ENCODE measurements at regions not wholly inside any gene's neighbourhood (a gene's known extent, or its start where the extent isn't known, plus 50 kb on each side); places are given as distances from the start of the nearest gene placed in this dataset.
"Not testable (repeated sequence)": the region's sequence is repeated elsewhere in the genome, so short reads cannot be mapped to it uniquely, and the experiment has no call there.

DNA sequence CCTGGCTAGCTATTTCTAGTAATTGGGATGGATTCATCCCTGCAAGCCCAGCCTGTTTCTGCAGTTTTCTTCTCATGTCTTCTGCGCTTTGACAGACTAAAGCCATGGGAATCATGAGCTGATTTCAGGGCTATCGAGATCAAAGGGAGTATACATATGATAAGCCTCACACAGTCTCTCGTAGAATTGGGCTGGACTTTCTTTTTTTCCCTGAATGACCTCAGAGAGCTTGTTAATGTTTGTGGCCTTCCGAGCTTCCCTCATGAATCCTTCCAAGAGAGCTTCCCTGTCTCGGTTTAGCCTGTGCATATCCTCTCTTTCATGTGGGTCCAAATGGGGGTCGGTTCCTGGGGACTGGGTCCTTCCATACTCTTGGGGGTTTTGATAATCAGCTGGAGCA lies 130.3 kb downstream of the ADRA2C start:
- H3K36me3 ChIP-seq, result no peaks in the 10 kb centered on the region
- no peak for DNase-seq (ENCODE audit: low spot score)
- H3K4me1 ChIP-seq (ENCODE audit: control insufficient read depth in 1 of 2, low read depth in 2 of 2), result no peaks in the 10 kb centered on the region
- H3K4me3 ChIP-seq, result no peak overlapping the region
- no peak overlapping the region for H3K27ac ChIP-seq
- H3K9me3 ChIP-seq, result no peaks in the 10 kb centered on the region
- no peak for ATAC-seq (ENCODE audit: insufficient number of reproducible peaks, low FRiP score, low read depth)
- TF ChIP-seq, protein P1, sequence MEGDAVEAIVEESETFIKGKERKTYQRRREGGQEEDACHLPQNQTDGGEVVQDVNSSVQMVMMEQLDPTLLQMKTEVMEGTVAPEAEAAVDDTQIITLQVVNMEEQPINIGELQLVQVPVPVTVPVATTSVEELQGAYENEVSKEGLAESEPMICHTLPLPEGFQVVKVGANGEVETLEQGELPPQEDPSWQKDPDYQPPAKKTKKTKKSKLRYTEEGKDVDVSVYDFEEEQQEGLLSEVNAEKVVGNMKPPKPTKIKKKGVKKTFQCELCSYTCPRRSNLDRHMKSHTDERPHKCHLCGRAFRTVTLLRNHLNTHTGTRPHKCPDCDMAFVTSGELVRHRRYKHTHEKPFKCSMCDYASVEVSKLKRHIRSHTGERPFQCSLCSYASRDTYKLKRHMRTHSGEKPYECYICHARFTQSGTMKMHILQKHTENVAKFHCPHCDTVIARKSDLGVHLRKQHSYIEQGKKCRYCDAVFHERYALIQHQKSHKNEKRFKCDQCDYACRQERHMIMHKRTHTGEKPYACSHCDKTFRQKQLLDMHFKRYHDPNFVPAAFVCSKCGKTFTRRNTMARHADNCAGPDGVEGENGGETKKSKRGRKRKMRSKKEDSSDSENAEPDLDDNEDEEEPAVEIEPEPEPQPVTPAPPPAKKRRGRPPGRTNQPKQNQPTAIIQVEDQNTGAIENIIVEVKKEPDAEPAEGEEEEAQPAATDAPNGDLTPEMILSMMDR (IDR thresholded peaks at IDR 0.05), result no peak
- H3K27me3 ChIP-seq (replicated peaks; ENCODE audit: insufficient read depth), result no peaks in the 10 kb centered on the region

DNA sequence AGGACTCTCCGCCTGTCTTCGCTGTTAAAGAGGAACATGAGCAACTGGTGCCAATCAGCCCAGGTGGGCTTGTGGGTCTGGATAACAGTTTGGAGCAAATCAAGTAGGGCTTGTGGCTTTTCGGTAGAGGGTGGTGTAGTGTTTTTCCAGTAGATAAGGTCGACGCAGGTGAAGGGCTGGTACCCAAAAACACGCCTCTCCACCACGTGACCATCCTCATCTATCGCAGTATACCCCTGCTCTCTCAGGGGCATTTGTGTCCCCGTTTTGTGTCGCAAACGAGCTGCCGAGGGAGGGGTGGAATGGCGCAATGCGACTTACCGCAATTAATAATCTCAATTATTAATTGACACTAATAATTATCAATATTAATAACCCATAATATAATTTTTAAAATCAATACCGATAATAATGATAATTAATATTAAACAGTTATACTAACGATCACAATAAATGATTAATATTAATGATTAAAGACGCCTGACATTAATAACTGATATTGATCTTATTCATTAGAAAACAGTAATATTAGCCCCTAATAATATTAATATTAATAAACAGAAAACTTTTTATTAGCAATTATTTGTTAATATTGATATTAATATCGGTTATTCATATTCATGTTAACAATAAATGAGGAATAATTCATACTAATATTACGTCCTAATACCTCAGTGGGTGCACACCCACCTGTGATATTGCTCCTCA lies 130.8 kb downstream of the ADRA2C start:
- not testable (repeated sequence) for H3K27ac ChIP-seq; ATAC-seq (ENCODE audit: insufficient number of reproducible peaks, low FRiP score, low read depth); DNase-seq (ENCODE audit: low spot score); H3K27me3 ChIP-seq (replicated peaks; ENCODE audit: insufficient read depth); H3K4me1 ChIP-seq (ENCODE audit: control insufficient read depth in 1 of 2, low read depth in 2 of 2); H3K36me3 ChIP-seq; H3K4me3 ChIP-seq; H3K9me3 ChIP-seq

DNA sequence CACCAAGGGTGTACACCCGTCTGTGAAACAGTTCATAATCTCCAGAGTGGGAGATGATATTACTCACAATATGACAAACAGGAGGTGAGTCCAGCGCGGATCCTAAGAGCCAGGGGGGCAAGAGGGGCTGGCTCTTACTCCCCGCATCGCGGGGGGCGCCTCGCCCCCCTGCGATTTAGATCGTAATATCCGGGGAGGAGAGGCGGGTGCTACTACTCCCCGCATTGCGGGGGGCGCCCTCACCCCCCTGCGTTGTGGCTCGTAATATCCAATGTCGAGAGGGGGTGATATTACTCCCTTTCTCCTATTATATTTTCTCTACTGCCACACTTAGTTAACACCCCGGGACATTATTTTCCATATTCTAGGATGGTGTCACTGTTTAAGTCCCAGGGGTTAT lies 131.9 kb downstream of the ADRA2C start:
- TF ChIP-seq, protein P1 (IDR thresholded peaks at IDR 0.05), result no peak
- no peaks in the 10 kb centered on the region for H3K4me1 ChIP-seq (ENCODE audit: control insufficient read depth in 1 of 2, low read depth in 2 of 2)
- DNase-seq (ENCODE audit: low spot score), result no peak

DNA sequence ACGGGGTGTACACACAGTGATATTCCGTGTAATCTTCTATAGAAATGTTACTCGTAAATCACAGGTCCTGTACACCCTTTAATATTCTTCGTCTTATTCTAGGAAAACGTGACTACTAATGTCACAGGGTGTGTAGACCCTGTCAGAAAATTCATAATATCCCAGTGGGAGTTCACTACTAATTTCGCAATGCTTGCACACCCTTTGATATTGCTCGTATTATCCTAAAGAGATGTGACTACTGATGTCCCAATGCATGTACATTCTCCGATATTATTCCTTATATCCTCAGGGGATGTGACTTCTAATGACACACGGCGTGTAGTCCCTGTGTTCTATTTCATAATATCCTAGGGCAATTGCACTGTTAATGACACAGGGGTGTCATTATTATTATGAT lies 132.7 kb downstream of the ADRA2C start:
- not testable (repeated sequence) for H3K4me3 ChIP-seq; H3K9me3 ChIP-seq; H3K4me1 ChIP-seq (ENCODE audit: control insufficient read depth in 1 of 2, low read depth in 2 of 2); H3K27me3 ChIP-seq (replicated peaks; ENCODE audit: insufficient read depth); H3K36me3 ChIP-seq; DNase-seq (ENCODE audit: low spot score); ATAC-seq (ENCODE audit: insufficient number of reproducible peaks, low FRiP score, low read depth); H3K27ac ChIP-seq

More for the DNA sequence above, 131.9 kb downstream of the ADRA2C start:
- no peak overlapping the region for H3K27ac ChIP-seq
- no peaks in the 10 kb centered on the region for H3K9me3 ChIP-seq
- ATAC-seq (ENCODE audit: insufficient number of reproducible peaks, low FRiP score, low read depth), result no peak
- H3K36me3 ChIP-seq, result no peaks in the 10 kb centered on the region
- H3K4me3 ChIP-seq, result no peak overlapping the region
- no peaks in the 10 kb centered on the region for H3K27me3 ChIP-seq (replicated peaks; ENCODE audit: insufficient read depth)

DNA sequence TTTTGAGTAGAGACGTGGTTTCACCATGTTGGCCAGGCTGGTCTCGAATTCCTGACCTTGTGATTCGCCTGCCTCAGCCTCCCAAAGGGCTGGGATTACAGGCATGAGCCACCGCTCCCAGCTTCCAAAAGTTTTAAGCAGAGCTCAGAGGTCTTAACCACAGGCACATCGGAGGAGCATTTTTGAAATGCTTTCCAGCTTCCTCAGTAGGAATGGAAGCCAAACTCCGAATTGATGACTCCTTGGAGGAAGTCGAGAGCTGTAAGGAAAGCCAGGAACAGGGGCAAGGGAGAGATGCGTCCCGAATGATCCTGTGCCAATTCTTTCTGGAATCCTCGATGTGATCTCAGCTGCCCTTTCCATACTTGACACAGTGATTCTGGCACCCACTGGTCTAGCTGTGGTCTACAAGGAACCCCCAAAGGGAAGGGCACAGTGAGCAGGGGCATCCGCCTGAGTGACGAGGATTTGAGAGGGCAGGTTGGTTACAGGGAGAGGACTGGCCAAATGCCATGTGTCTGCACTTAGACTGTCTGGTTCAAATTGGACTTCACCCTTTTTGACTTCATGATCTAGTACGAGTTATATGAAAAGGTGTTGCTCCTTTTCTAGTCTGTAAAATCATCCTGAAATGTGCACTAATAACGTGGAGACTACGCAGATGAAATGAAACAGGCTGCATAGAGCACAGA lies 138.2 kb downstream of the ADRA2C start:
- not testable (repeated sequence) for H3K4me1 ChIP-seq (ENCODE audit: control insufficient read depth in 1 of 2, low read depth in 2 of 2); H3K9me3 ChIP-seq; H3K4me3 ChIP-seq; ATAC-seq (ENCODE audit: insufficient number of reproducible peaks, low FRiP score, low read depth); H3K27ac ChIP-seq; H3K36me3 ChIP-seq; DNase-seq (ENCODE audit: low spot score); H3K27me3 ChIP-seq (replicated peaks; ENCODE audit: insufficient read depth)

DNA sequence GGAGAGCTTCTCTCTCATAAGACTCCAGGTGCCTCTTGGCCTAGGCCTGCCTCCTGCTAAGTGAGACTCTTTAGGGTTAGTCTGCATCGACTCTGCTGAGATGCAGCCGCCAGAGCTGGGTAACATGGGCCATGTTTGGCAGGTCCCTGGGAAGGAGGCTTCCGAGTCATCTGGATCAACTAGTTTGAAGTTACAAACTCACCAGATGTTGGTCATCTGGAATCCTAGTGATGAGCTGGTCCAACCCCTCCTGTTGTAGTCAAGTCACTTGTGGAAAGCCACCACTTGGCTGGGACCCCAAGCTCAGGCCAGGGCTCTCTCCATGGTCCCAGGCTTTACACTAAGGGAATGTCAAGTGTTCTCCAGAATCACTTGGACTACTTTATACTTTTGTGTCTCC lies 143.4 kb downstream of the ADRA2C start:
- not testable (repeated sequence) for DNase-seq (ENCODE audit: low spot score); ATAC-seq (ENCODE audit: insufficient number of reproducible peaks, low FRiP score, low read depth); H3K4me1 ChIP-seq (ENCODE audit: control insufficient read depth in 1 of 2, low read depth in 2 of 2); H3K36me3 ChIP-seq; H3K27me3 ChIP-seq (replicated peaks; ENCODE audit: insufficient read depth); H3K9me3 ChIP-seq; H3K27ac ChIP-seq; H3K4me3 ChIP-seq

DNA sequence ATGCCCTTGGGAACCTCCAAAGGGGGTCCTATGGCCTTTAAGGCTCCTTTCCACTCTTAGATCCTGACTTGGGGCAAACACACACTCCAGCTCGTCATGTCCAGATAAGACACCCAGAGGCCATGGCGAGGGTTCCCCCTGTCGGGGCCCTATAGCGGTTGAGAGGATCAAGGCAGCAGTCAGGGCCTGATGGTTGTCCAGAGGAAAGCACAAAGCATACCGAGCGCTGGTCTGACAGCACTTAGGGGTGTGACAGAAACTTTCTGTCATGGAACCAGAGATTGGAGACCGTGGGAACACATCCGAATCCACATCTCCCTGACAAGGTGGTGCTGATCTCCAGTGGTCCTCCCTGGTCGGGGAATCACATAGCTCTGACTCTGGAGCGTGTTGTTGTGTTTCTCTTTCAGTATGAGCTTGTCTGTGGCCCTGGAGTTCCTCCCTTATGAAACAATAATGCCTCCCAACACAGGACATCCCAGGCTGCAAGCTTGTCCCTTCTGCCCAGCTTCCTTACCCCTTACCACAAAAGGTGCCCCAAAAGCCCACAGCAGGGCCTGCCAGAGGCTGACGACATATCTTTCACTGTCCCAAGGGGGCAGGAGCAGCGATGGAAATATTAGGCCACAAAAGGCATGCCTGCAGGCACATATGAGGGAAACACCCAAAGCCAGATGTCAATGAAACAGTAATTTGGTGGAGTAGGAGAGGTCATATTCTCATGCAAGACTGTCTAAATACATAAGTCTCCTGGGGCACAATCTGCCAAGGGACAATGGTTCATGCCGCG lies 144.2 kb downstream of the ADRA2C start:
- not testable (repeated sequence) for H3K36me3 ChIP-seq; H3K27me3 ChIP-seq (replicated peaks; ENCODE audit: insufficient read depth); H3K9me3 ChIP-seq; H3K4me3 ChIP-seq; ATAC-seq (ENCODE audit: insufficient number of reproducible peaks, low FRiP score, low read depth); DNase-seq (ENCODE audit: low spot score); H3K27ac ChIP-seq; H3K4me1 ChIP-seq (ENCODE audit: control insufficient read depth in 1 of 2, low read depth in 2 of 2)
